T47D (cell line): ENCODE measurements at regions not wholly inside any gene's neighbourhood (a gene's known extent, or its start where the extent isn't known, plus 50 kb on each side); places are given as distances from the start of the nearest gene placed in this dataset.
"Not testable (repeated sequence)": the region's sequence is repeated elsewhere in the genome, so short reads cannot be mapped to it uniquely, and the experiment has no call there.

Source experiments
- DNase-seq, 2 experiments: peaks; one replicate each; pipeline versions ENCODE4 v3.0.0 to v3.0.0-alpha.2; 2011 to 2012; ENCODE audit warnings: low read depth in 1 of 2, low spot score in 1 of 2
- JUND ChIP-seq: IDR thresholded peaks from 2 replicates; pipeline ENCODE4 v1.6.1; 2012; ENCODE audit warnings: low read depth
- in situ Hi-C: cut with HindIII; loops from 2 replicates; pipeline ENCODE4 v1.10.0; 2016; ENCODE audit warnings: low sequenced_read_pairs, low pct_unique_long_range_greater_than_20kb

- DNase-seq = no peak
- in situ Hi-C loops = no loop called here
Measured at GRCh38 chr5:67879620-67880510, 335.7 kb upstream of the PIK3R1 start.

GRCh38 chr5:67878933-67879332 is 336.6 kb upstream of the PIK3R1 start:
- in situ Hi-C loops = no loop called here
- no peak for TF ChIP-seq JUND
- DNase-seq = no peak

More at GRCh38 chr5:67879620-67880510, 335.7 kb upstream of the PIK3R1 start:
- no peak for TF ChIP-seq JUND

- TF ChIP-seq JUND = no peak
- in situ Hi-C loops = no loop called here
- DNase-seq = no peak
Measured at GRCh38 chr5:67876371-67876770, 339.2 kb upstream of the PIK3R1 start.

GRCh38 chr5:67875601-67876000 is 340.0 kb upstream of the PIK3R1 start:
- in situ Hi-C loops = no loop called here
- DNase-seq = no peak
- TF ChIP-seq JUND = no peak

- no peak for DNase-seq
- TF ChIP-seq JUND = no peak
- in situ Hi-C loops = no loop called here
Measured at GRCh38 chr5:67873935-67874334, 341.6 kb upstream of the PIK3R1 start.

- TF ChIP-seq JUND = no peak
Measured at GRCh38 chr5:67870662-67871061, 344.9 kb upstream of the PIK3R1 start.

GRCh38 chr5:67864335-67864734 is 351.2 kb upstream of the PIK3R1 start:
- in situ Hi-C loops, DNase-seq: not testable (repeated sequence)

More at GRCh38 chr5:67870662-67871061, 344.9 kb upstream of the PIK3R1 start:
- in situ Hi-C loops = no loop called here
- no peak for DNase-seq

GRCh38 chr5:67858471-67859031 is 357.0 kb upstream of the PIK3R1 start:
- TF ChIP-seq JUND = no peak
- no peak for DNase-seq
- in situ Hi-C loops = no loop called here

GRCh38 chr5:67857502-67857901 is 358.1 kb upstream of the PIK3R1 start:
- DNase-seq = no peak
- in situ Hi-C loops = no loop called here
- no peak for TF ChIP-seq JUND

- in situ Hi-C loops = no loop called here
- no peak for TF ChIP-seq JUND
- no peak for DNase-seq
Measured at GRCh38 chr5:67855523-67855922, 360.0 kb upstream of the PIK3R1 start.

- DNase-seq, in situ Hi-C loops: not testable (repeated sequence)
Measured at GRCh38 chr5:67850906-67851305, 364.6 kb upstream of the PIK3R1 start.

GRCh38 chr5:67844924-67845323 is 370.6 kb upstream of the PIK3R1 start:
- in situ Hi-C loops = no loop called here
- TF ChIP-seq JUND = no peak
- no peak for DNase-seq

GRCh38 chr5:67842806-67843205 is 372.8 kb upstream of the PIK3R1 start:
- DNase-seq = peak in 1 of 2 experiments; percentile 29

GRCh38 chr5:67837225-67837624 is 378.3 kb upstream of the PIK3R1 start:
- DNase-seq, in situ Hi-C loops: not testable (repeated sequence)

More at GRCh38 chr5:67842806-67843205, 372.8 kb upstream of the PIK3R1 start:
- in situ Hi-C loops = no loop called here
- TF ChIP-seq JUND = no peak

- DNase-seq, in situ Hi-C loops: not testable (repeated sequence)
Measured at GRCh38 chr5:67836496-67836895, 379.1 kb upstream of the PIK3R1 start.
